Right ventricle myocardium inferior (tissue), 1 donor: ENCODE measurements at regions not wholly inside any gene's neighbourhood (a gene's known extent, or its start where the extent isn't known, plus 50 kb on each side); places are given as distances from the start of the nearest gene placed in this dataset.
"Not testable (repeated sequence)": the region's sequence is repeated elsewhere in the genome, so short reads cannot be mapped to it uniquely, and the experiment has no call there.

Experiments
- ATAC-seq: fragments of 200-7000 bp; cut with Tn5 transposase; one replicate; pipeline ENCODE4 v1.9.1; 2020; ENCODE audit warnings: mild to moderate bottlenecking, moderate library complexity
- DNase-seq: peaks from one replicate; pipeline ENCODE4 v3.0.0; 2021; ENCODE audit errors: missing footprints
- intact Hi-C: fragments of 100-400 bp; cut with DNase I; formaldehyde crosslinking; loops from one replicate; pipeline ENCODE4 v1.11.0; 2022
- donor health status: DM: no; HTN: yes; CAD: no; lungs with severe emphysema.

DNA sequence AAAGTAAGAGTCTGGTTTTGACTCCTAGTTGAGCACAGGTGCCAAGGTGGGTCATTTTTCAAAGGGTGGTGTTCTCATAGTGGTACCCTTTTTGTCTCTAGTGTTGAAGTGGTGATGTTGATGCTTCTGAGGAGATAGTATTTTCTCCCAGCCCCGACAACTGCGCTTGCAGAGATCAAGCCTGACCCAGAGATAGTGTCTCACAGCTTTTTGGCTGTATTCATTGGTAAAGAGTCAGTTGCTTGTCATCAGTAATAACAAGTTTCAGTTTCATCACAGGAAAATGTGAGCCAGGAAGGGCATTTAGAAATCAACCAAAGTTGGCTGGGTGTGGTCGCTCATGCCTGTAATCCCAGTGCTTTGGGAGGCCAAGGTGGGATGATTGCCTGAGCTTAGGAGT lies 139.3 kb downstream of the NFKBIZ start:
- ATAC-seq (no peak), DNase-seq (no peak)
- intact Hi-C loops, result no loop called here

DNA sequence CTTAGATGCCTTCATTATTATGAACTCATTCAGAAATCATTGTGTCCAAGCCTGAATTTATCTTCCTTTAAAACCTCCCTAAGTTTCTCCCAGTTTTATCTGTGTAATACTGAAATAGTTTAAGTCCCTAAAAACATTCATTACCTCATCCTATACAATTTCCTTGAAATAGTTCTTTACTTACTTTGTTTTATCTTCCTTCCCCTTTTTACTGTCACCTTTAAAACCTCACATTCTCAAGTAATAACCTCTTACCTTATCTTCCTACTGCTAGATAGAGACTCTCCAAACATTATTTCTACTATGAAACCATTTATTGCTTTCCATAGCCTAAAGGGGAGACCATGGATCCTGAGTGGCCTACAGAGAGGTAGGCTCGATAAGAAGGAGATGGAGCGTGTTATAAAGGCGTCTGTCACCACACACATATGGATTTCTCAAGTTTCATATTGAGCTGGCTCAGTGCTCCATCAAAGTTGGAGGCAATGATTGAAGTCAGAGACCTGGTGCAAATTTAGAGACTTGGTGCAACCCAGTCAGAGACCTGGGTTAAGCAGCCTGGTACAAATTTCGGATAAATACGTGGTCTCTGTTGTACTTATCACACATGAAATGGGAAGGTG lies 140.4 kb downstream of the NFKBIZ start:
- DNase-seq (no peak), ATAC-seq (no peak)
- intact Hi-C loops, result no loop called here

DNA sequence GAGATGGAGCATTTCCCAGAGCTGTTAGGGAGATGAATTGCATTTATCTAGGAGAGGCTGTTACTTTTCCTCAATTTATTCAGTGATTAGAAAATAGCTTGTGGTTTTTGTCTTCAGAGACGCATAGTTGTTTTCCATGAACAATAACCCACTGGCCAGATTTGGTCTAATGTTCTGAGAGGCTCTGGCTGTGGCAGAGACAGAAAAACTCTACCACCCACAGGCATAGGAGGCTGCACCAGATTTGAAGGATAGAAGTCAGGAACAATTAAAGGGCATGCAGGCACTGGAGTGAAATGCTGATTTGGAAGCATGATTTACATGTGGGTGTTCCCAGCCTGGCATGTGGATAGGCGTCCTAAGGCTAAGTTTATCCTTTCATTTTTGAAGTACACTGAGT lies 143.5 kb downstream of the NFKBIZ start:
- intact Hi-C loops, result no loop called here
- ATAC-seq, result no peak
- no peak for DNase-seq

DNA sequence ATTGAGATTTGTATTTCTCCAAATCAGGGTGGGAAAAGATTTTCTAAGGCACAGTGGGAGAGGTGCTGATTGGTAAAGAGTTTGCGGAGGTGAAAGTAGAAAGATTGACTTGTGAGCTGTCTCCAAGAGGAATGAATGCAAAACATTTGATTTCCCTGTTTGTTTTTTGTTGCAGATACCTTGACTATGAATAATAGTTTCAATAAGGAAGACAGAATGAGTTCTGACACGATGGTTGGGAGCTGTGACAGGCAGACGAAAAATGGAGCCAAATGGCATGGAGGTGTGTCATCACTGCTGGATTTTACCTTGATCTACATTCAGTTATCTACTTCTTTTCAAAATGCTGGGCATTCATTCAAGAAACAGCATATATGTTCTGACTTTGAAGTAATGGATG lies 145.1 kb downstream of the NFKBIZ start:
- ATAC-seq (no peak), DNase-seq (no peak)
- intact Hi-C loops, result no loop called here

- no peak for DNase-seq
- ATAC-seq, result no peak
- intact Hi-C loops, result no loop called here
These were observed 146.2 kb downstream of the NFKBIZ start for GRCh38 chr3:101995371-101996046.

- DNase-seq, result no peak
- no peak for ATAC-seq
- intact Hi-C loops, result no loop called here
These were observed 147.5 kb downstream of the NFKBIZ start for GRCh38 chr3:101996832-101997231.

DNA sequence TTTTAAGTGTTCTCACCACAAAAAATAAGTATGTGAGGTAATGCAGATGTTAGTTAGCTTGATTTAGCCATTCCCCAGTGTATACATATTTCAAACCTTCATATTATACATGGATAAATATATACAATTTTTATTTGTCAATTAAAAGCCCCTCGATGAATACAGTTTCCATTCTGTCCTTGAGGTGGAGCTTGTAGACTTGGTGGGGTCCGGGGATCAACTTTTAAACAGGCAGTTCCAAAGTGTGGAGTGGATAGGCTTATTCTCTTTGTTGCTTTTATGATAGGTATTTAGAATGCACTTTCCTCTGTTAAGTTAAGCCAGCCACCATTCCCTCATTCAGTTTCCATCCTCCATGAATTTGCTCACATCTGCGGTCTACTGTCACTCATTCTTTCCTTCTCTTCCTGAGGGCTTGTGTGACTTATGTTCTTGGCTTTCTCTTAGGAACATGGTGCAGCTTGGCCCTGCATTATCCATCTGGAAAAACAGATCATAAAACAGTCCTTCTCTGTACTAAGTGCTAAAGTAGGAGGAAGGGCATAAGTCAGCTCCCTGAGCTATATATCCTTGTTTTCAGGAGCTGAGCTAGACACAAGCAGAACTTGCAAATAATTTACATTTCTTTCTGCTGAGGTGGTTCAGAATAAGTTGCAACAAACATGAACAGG lies 149.1 kb downstream of the NFKBIZ start:
- intact Hi-C loops, result no loop called here
- ATAC-seq (no peak), DNase-seq (no peak)

- intact Hi-C loops, result no loop called here
- DNase-seq (no peak), ATAC-seq (no peak)
These were observed 150.0 kb downstream of the NFKBIZ start for GRCh38 chr3:101999177-101999779.

DNA sequence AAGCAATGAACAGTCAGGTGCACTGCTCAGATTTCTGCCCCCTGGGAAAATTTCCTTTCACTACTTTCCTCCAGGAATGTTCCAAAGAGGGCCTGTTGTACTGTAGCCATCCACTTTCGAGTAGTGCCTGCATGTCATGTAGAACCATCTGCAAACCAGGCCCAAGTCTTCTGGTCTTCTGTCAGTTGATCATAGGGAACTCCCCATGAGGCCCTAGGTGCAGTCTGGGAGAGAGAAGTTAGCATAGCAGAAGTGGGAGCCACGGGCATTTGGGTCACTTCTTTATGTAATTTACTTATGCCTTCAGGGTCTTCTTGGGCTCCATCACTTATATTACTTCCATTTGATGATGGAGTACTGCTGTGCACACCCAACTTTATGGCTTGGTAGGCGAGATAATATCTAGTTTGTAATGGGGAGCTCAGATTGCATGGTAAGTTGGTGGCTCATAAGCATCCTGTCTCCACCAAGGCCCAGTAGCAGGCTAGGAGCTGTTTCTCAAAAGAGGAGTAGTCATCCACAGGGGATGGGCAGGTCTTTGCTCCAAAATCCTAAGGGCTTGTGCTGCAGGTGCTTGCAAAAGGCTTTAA lies 151.4 kb downstream of the NFKBIZ start:
- ATAC-seq (no peak), DNase-seq (no peak)
- intact Hi-C loops, result no loop called here

- intact Hi-C loops, result no loop called here
- DNase-seq (no peak), ATAC-seq (no peak)
These were observed 152.7 kb downstream of the NFKBIZ start for GRCh38 chr3:102002056-102002455.

DNA sequence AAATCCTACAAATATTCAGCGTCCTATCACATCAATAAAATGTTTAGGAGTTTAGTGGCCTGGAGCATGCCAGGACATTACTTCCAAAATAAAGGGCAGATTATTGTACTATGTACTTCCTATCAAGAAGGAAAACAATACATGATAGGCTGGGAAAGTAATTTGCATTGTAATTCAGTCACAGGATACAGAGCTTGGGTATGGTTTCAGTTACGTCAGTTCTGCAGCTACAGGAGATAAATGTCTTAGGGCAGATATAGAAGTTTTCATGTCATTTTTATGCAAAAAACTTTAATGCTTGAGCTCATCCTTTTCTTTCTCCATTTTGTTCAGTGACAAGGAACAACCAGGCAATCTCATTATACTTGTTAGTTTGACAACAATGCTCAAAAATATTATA lies 155.2 kb downstream of the NFKBIZ start:
- intact Hi-C loops, result no loop called here

GRCh38 chr3:102005551-102005950 lies 156.2 kb downstream of the NFKBIZ start:
- ATAC-seq (no peak), DNase-seq (no peak)
- intact Hi-C loops, result no loop called here

More for the DNA sequence above, 155.2 kb downstream of the NFKBIZ start:
- DNase-seq (no peak), ATAC-seq (no peak)

GRCh38 chr3:102006812-102007485 lies 157.6 kb downstream of the NFKBIZ start:
- ATAC-seq (peak; percentile 92), DNase-seq (no peak)
- intact Hi-C loops, result no loop called here

- intact Hi-C loops, DNase-seq, ATAC-seq: not testable (repeated sequence)
These were observed 159.1 kb downstream of the NFKBIZ start for GRCh38 chr3:102008436-102008835.

DNA sequence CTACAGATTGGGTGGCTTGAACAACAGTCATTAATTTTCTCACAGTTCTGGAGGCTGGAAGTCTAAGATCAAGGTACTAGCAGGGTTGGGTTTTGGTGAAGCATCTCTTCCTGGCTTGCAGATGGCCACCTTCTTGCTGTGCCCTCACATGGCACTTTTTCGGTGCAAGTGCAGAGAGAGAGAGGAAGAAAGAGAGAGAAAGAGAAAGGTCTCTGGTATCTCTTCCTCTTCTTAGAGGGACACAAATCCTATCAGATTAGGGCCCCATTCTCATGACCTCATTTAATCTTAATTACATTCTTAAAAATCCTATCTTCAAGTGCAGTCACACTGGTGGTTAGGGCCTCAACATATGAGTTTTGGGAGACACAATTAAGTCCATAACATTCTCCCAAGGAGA lies 167.1 kb downstream of the NFKBIZ start:
- no peak for ATAC-seq
- intact Hi-C loops, result no loop called here
- DNase-seq, result no peak

DNA sequence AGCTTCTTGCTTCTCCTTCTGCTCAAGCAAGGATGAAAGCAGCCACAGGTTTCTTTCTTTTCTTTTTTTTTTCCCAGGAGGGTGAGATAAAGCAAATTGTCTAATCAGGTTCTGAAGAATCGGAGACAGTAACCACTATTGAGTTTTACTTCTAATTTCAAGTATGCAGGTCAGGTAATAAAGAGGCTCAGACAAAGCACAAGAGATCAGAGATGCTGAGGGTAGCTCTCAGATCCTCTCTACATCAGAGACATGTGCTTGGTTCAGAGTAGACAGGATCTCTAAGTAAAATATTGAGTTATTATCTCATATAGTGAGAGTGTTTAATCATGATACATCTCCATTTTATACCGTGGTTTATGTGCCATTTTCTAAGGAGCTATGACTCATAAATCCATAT lies 168.5 kb downstream of the NFKBIZ start:
- no peak for DNase-seq
- intact Hi-C loops, result no loop called here
- no peak for ATAC-seq

DNA sequence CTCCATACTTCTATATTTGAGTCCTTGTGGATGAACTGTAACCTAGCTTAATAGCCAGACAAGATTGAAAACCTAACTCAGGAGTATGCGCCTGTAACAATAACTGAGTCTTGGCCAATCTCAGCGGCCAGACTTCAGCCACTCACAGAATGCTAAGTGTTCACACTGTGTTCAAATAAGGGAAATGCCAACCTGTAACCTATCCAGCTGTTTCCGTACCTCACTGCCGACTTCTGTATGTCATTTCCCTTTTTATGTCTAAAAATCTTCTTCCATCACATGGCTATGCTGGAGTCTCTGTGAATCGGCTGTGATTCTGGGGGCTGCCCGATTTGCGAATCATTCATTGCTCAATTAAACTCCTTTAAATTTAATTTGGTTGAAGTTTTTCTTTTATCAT lies 169.2 kb downstream of the NFKBIZ start:
- no peak for DNase-seq

DNA sequence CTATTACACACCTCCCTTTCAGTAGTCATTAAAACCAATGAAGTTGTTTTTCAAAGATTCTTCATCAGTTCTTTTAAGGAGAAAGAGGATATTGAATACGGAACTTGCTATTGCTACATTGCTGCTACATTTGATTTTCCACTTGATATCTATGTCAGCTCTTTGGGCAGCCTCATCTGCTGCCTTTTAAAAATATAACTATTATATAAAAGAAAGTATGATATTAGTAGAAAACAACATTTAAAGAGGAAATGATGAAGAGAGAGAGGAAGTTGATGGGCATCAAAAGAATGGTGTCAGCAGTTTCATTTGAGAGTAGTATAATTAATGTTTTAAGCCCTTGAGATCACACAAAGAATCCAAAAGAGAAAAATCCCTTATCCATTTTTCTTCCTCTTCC lies 171.4 kb downstream of the NFKBIZ start:
- no peak for DNase-seq
- intact Hi-C loops, result no loop called here
- no peak for ATAC-seq

More for the DNA sequence above, 169.2 kb downstream of the NFKBIZ start:
- intact Hi-C loops, result no loop called here
- no peak for ATAC-seq

- DNase-seq (no peak), ATAC-seq (no peak)
- intact Hi-C loops, result no loop called here
These were observed 175.1 kb downstream of the NFKBIZ start for GRCh38 chr3:102024270-102024904.
